K562 (cell line): ENCODE measurements at regions not wholly inside any gene's neighbourhood (a gene's known extent, or its start where the extent isn't known, plus 50 kb on each side); places are given as distances from the start of the nearest gene placed in this dataset.

Experiments used
- ATAC-seq: fragments of 200-7000 bp; cut with Tn5 transposase; 3 replicates; pipeline ENCODE4 v1.9.1; 2020; ENCODE audit warnings: moderate library complexity
- BruUV-seq: library from RNA; stranded (reverse); fragments of 400-500 nt; replicated peaks from 2 replicates; lab custom pipeline; 2021; lab: Mats Ljungman, UMichigan
- CTCF ChIA-PET: fragments of 300-600 bp; formaldehyde crosslinking; extraction: SDS; loops from one replicate; lab custom pipeline; 2021; ENCODE audit warnings: low intra/inter-chr PET ratio; lab: Yijun Ruan, JAX
- POLR2A ChIA-PET: fragments of 300-600, 350-650 bp; sonication (Branson Sonifier 250); formaldehyde crosslinking; extraction: SDS; loops from one replicate; lab custom pipeline; 2021; ENCODE audit warnings: antibody characterized with exemption, inconsistent platforms; lab: Yijun Ruan, JAX
- DNase-seq, 4 experiments: peaks; one replicate each; pipeline versions ENCODE4 v3.0.0 to v3.0.0-alpha.2; 2011 to 2018; ENCODE audit warnings: low spot score in 3 of 4, mixed read lengths in 3 of 4; ENCODE audit errors: extremely low read depth in 1 of 4
- FAIRE-seq: peaks from 2 replicates; lab custom pipeline; 2011; peaks lifted over from hg19 to GRCh38; lab: Jason Lieb, UNC
- H2AFZ ChIP-seq: 2 replicates; pipeline ENCODE4 v1.6.0; 2011; ENCODE audit warnings: low read depth, low read length, control low read depth, inconsistent platforms
- H3K27ac ChIP-seq: fragments of 200-600 bp; 3 replicates; pipeline ENCODE4 v1.8.0; 2011; ENCODE audit warnings: low read depth, mild to moderate bottlenecking, control low read depth, inconsistent platforms, low read length, moderate library complexity, mixed read lengths; ENCODE audit errors: extremely low read depth
- H3K27me3 ChIP-seq, 2 experiments: fragments of 300-600 bp in 1 of 2; 2 replicates in 1 of 2; 3 replicates in 1 of 2; pipeline versions ENCODE4 v1.6.0 to v1.8.0; 2011; ENCODE audit warnings: inconsistent platforms in 2 of 2, low read length in 2 of 2, mild to moderate bottlenecking in 1 of 2, mixed read lengths in 1 of 2, moderate library complexity in 1 of 2; ENCODE audit not compliant: control insufficient read depth in 2 of 2, insufficient read depth in 2 of 2
- H3K36me3 ChIP-seq: fragments of 300-600 bp; 3 replicates; pipeline ENCODE4 v1.8.0; 2011; ENCODE audit warnings: mild to moderate bottlenecking, low read length, inconsistent platforms; ENCODE audit not compliant: control insufficient read depth, insufficient read depth
- H3K4me1 ChIP-seq, 2 experiments: fragments of 200-600 bp in 1 of 2; replicated peaks in 1 of 2; 2 replicates in 1 of 2; 3 replicates in 1 of 2; pipeline versions ENCODE4 v1.5.1 to v1.8.0; 2011; ENCODE audit warnings: inconsistent platforms in 2 of 2, low read length in 2 of 2, mild to moderate bottlenecking in 1 of 2, mixed read lengths in 1 of 2, moderate library complexity in 1 of 2; ENCODE audit not compliant: control insufficient read depth in 2 of 2, insufficient read depth in 2 of 2
- H3K4me2 ChIP-seq: 2 replicates; pipeline ENCODE4 v1.6.1; 2011; ENCODE audit warnings: low read length, control low read depth, inconsistent platforms, mixed read lengths; ENCODE audit not compliant: insufficient read depth
- H3K4me3 ChIP-seq: fragments of 200-600 bp; sonication (generic), shearing (Covaris generic); 2 replicates; pipeline ENCODE4 v1.5.1; 2016; ENCODE audit warnings: control low read depth, inconsistent platforms
- H3K79me2 ChIP-seq: fragments of 200-600 bp; 3 replicates; pipeline ENCODE4 v1.8.0; 2011; ENCODE audit warnings: low read length, inconsistent platforms; ENCODE audit not compliant: control insufficient read depth, insufficient read depth
- H3K9ac ChIP-seq, 2 experiments: 2 replicates each; pipeline versions ENCODE4 v1.6.0 to v1.6.1; 2011; ENCODE audit warnings: low read depth in 2 of 2, low read length in 2 of 2, control low read depth in 1 of 2, inconsistent platforms in 1 of 2, mild to moderate bottlenecking in 1 of 2, mixed read lengths in 1 of 2; ENCODE audit not compliant: insufficient read depth in 1 of 2
- H3K9me1 ChIP-seq: one replicate; pipeline ENCODE4 v1.6.0; 2011; ENCODE audit warnings: inconsistent platforms, mild to moderate bottlenecking, low read length, moderate library complexity; ENCODE audit not compliant: control insufficient read depth, insufficient read depth
- H3K9me3 ChIP-seq: replicated peaks from 2 replicates; pipeline ENCODE4 v1.5.1; 2011; ENCODE audit warnings: low read depth, low read length, inconsistent platforms; ENCODE audit not compliant: control insufficient read depth, insufficient read depth
- H4K20me1 ChIP-seq: replicated peaks from 2 replicates; pipeline ENCODE4 v1.6.1; 2011; ENCODE audit warnings: low read length, inconsistent platforms, mixed read lengths; ENCODE audit not compliant: control insufficient read depth, insufficient read depth
- DIDO1 ChIP-seq: fragments of 450-650 bp; IDR thresholded peaks from 2 replicates; pipeline ENCODE4 v1.6.1; 2016; ENCODE audit warnings: low read depth, missing biosample characterization, missing genetic modification characterization
- ETV6 ChIP-seq, 3 experiments: fragments of 150-350 bp in 1 of 3; sonication (generic) in 1 of 3; formaldehyde crosslinking in 1 of 3; IDR thresholded peaks; 2 replicates each; pipeline versions ENCODE4 v1.6.1 to v1.8.0; 2014 to 2022; ENCODE audit warnings: borderline replicate concordance in 2 of 3, low read depth in 2 of 3, antibody characterized with exemption in 1 of 3, low read length in 1 of 3, mild to moderate bottlenecking in 1 of 3, missing genetic modification reagents in 1 of 3
- FIP1L1 ChIP-seq: fragments of 200-400 bp; formaldehyde crosslinking; IDR thresholded peaks from 2 replicates; pipeline ENCODE4 v1.6.1; 2018; ENCODE audit warnings: mild to moderate bottlenecking, low read depth, low read length; ENCODE audit not compliant: poor library complexity, severe bottlenecking
- PTBP1 ChIP-seq: fragments of 200-400 bp; formaldehyde crosslinking; IDR thresholded peaks from 2 replicates; pipeline ENCODE4 v1.6.1; 2017; ENCODE audit warnings: low read depth, low read length
- ZNF143 ChIP-seq: sonication (generic); formaldehyde crosslinking; IDR thresholded peaks from 2 replicates; pipeline ENCODE4 v1.9.0; 2022; ENCODE audit warnings: mild to moderate bottlenecking, missing genetic modification reagents
- WGBS: fragments of 100-300 bp; shearing (Covaris generic); methylation state at CpG from one replicate; pipeline ENCODE4 v1.1.6; 2016; ENCODE audit warnings: low coverage, mixed read lengths; ENCODE audit not compliant: insufficient coverage; ENCODE audit errors: missing lambda C conversion rate; 5-methylcytosine and 5-hydroxymethylcytosine counted together
- in situ Hi-C: fragments of 300-500 bp; cut with MboI; formaldehyde crosslinking; loops from 4 replicates; pipeline ENCODE4 v1.15.0; 2018; ENCODE audit warnings: inconsistent platforms, mixed read lengths
- intact Hi-C: fragments of 100-400 bp; cut with micrococcal nuclease; formaldehyde crosslinking; loops from 2 replicates; pipeline ENCODE4 v1.14.2; 2022
- TF ChIP-seq, protein P1 (sequence below): fragments of 250-450 bp; sonication (Bioruptor Pico); IDR thresholded peaks from 2 replicates; pipeline ENCODE4 v1.4.0; 2020; ENCODE audit warnings: mild to moderate bottlenecking, moderate library complexity
- TF ChIP-seq, protein P2 (sequence below), 2 experiments: IDR thresholded peaks in 1 of 2; conservative IDR thresholded peaks in 1 of 2; 2 replicates each; pipeline ENCODE4 v1.6.1; 2016; ENCODE audit warnings: low read depth in 2 of 2, mild to moderate bottlenecking in 1 of 2, missing compliant biosample characterization in 1 of 2, missing genetic modification characterization in 1 of 2, moderate library complexity in 1 of 2
- TF ChIP-seq, protein P3 (sequence below): fragments of 450-650 bp; IDR thresholded peaks from 2 replicates; pipeline ENCODE4 v1.6.1; 2016; ENCODE audit warnings: mild to moderate bottlenecking

- Histone ChIP-seq H3K36me3 (no peaks in the 10 kb centered on the region), H3K4me3 (no peak overlapping the region), H3K4me1 (no peaks in the 10 kb centered on the region), H3K27me3 (no peaks in the 10 kb centered on the region), H3K9me1 (no peaks in the 10 kb centered on the region), H3K4me2 (no peak overlapping the region), H3K79me2 (no peaks in the 10 kb centered on the region), H2AFZ (no peak overlapping the region), H3K27ac (no peak overlapping the region), H3K9ac (no peak overlapping the region), H4K20me1 (no peaks in the 10 kb centered on the region), H3K9me3 (no peaks in the 10 kb centered on the region)
- TF ChIP-seq FIP1L1 = no peak
- TF ChIP-seq, protein P1, sequence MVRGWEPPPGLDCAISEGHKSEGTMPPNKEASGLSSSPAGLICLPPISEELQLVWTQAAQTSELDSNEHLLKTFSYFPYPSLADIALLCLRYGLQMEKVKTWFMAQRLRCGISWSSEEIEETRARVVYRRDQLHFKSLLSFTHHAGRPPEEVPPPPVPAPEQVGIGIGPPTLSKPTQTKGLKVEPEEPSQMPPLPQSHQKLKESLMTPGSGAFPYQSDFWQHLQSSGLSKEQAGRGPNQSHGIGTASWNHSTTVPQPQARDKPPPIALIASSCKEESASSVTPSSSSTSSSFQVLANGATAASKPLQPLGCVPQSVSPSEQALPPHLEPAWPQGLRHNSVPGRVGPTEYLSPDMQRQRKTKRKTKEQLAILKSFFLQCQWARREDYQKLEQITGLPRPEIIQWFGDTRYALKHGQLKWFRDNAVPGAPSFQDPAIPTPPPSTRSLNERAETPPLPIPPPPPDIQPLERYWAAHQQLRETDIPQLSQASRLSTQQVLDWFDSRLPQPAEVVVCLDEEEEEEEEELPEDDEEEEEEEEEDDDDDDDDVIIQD (CRISPR knock-in tag) = no peak
- no peak for TF ChIP-seq PTBP1
- WGBS = 0% methylated on average over 5 of the region's 5 CpGs
- CTCF ChIA-PET = no interaction called here
- in situ Hi-C loops = no loop called here
- BruUV-seq = no TSS peak
- no peak for ATAC-seq
- intact Hi-C loops = no loop called here
- no peak for DNase-seq
- POLR2A ChIA-PET = no interaction called here
- no peak for FAIRE-seq
These were observed 616.3 kb upstream of the TMEM132C start for GRCh38 chr12:127650626-127651025.

GRCh38 chr12:127652281-127652680 lies 614.7 kb upstream of the TMEM132C start:
- intact Hi-C loops = no loop called here
- H3K27ac ChIP-seq = no peak overlapping the region
- ChIA-PET CTCF (no interaction called here), POLR2A (no interaction called here)
- no peaks in the 10 kb centered on the region for H3K4me1 ChIP-seq
- in situ Hi-C loops = no loop called here
- no peak for DNase-seq
- no peaks in the 10 kb centered on the region for H3K27me3 ChIP-seq
- BruUV-seq = no TSS peak
- H3K9ac ChIP-seq = no peak overlapping the region
- no peak for ATAC-seq
- no peak for FAIRE-seq
- no peaks in the 10 kb centered on the region for H3K9me3 ChIP-seq
- H3K9me1 ChIP-seq = no peaks in the 10 kb centered on the region
- WGBS = 0% methylated on average over 4 of the region's 4 CpGs
- H3K36me3 ChIP-seq = no peaks in the 10 kb centered on the region
- H3K4me3 ChIP-seq = no peak overlapping the region
- H2AFZ ChIP-seq = no peak overlapping the region
- H3K4me2 ChIP-seq = no peak overlapping the region
- H4K20me1 ChIP-seq = no peaks in the 10 kb centered on the region
- no peaks in the 10 kb centered on the region for H3K79me2 ChIP-seq
- TF ChIP-seq, protein P2, sequence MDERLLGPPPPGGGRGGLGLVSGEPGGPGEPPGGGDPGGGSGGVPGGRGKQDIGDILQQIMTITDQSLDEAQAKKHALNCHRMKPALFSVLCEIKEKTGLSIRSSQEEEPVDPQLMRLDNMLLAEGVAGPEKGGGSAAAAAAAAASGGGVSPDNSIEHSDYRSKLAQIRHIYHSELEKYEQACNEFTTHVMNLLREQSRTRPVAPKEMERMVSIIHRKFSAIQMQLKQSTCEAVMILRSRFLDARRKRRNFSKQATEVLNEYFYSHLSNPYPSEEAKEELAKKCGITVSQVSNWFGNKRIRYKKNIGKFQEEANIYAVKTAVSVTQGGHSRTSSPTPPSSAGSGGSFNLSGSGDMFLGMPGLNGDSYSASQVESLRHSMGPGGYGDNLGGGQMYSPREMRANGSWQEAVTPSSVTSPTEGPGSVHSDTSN (CRISPR knock-in tag; IDR thresholded peaks at IDR 0.05; ENCODE audit: low read depth) = no peak
- TF ChIP-seq, protein P2 (tag; conservative IDR thresholded peaks at IDR 0.05; ENCODE audit: low read depth) = no peak
- TF ChIP-seq ETV6 (IDR thresholded peaks at IDR 0.05; ENCODE audit: borderline replicate concordance in 1 of 2, low read depth in 2 of 2, low read length in 1 of 2) (no peak), ETV6 (CRISPR knock-in tag; IDR thresholded peaks at IDR 0.05; ENCODE audit: borderline replicate concordance) (no peak), DIDO1 (no peak), ZNF143 (CRISPR knock-in tag) (no peak)
- TF ChIP-seq, protein P3, sequence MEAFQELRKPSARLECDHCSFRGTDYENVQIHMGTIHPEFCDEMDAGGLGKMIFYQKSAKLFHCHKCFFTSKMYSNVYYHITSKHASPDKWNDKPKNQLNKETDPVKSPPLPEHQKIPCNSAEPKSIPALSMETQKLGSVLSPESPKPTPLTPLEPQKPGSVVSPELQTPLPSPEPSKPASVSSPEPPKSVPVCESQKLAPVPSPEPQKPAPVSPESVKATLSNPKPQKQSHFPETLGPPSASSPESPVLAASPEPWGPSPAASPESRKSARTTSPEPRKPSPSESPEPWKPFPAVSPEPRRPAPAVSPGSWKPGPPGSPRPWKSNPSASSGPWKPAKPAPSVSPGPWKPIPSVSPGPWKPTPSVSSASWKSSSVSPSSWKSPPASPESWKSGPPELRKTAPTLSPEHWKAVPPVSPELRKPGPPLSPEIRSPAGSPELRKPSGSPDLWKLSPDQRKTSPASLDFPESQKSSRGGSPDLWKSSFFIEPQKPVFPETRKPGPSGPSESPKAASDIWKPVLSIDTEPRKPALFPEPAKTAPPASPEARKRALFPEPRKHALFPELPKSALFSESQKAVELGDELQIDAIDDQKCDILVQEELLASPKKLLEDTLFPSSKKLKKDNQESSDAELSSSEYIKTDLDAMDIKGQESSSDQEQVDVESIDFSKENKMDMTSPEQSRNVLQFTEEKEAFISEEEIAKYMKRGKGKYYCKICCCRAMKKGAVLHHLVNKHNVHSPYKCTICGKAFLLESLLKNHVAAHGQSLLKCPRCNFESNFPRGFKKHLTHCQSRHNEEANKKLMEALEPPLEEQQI = no peak
